Karpas-422 (cell line): ENCODE measurements at regions not wholly inside any gene's neighbourhood (a gene's known extent, or its start where the extent isn't known, plus 50 kb on each side); places are given as distances from the start of the nearest gene placed in this dataset.

ENCODE experiments used
- DNase-seq: peaks from one replicate; pipeline ENCODE4 v3.0.0-alpha.2; 2015
- H2AFZ ChIP-seq: fragments of 200-600 bp; sonication (generic); 2 replicates; pipeline ENCODE4 v1.6.1; 2014; ENCODE audit warnings: antibody characterized with exemption, low read length, mixed read lengths
- H3K27ac ChIP-seq: fragments of 200-600 bp; sonication (generic); 2 replicates; pipeline ENCODE4 v1.5.1; 2014; ENCODE audit warnings: mild to moderate bottlenecking, low read length, moderate library complexity
- H3K27me3 ChIP-seq: fragments of 200-600 bp; sonication (generic); 2 replicates; pipeline ENCODE4 v1.6.1; 2014; ENCODE audit warnings: low read length, mixed read lengths
- H3K36me3 ChIP-seq: fragments of 200-600 bp; sonication (generic); 2 replicates; pipeline ENCODE4 v1.6.1; 2014; ENCODE audit warnings: low read length, mixed read lengths; ENCODE audit not compliant: insufficient read depth
- H3K4me1 ChIP-seq: fragments of 200-600 bp; sonication (generic); 2 replicates; pipeline ENCODE4 v1.6.1; 2014; ENCODE audit warnings: mild to moderate bottlenecking, low read length, mixed read lengths
- H3K4me2 ChIP-seq: fragments of 200-600 bp; sonication (generic); 2 replicates; pipeline ENCODE4 v1.6.1; 2014; ENCODE audit warnings: low read length, low read depth, mild to moderate bottlenecking; ENCODE audit not compliant: poor library complexity, severe bottlenecking
- H3K4me3 ChIP-seq: fragments of 200-600 bp; sonication (generic); 2 replicates; pipeline ENCODE4 v1.5.1; 2014; ENCODE audit warnings: mild to moderate bottlenecking, antibody characterized with exemption, low read length, mixed read lengths
- H3K79me2 ChIP-seq: fragments of 200-600 bp; sonication (generic); 2 replicates; pipeline ENCODE4 v1.6.1; 2014; ENCODE audit warnings: mild to moderate bottlenecking, low read length, mixed read lengths
- H3K9ac ChIP-seq: fragments of 200-600 bp; sonication (generic); 2 replicates; pipeline ENCODE4 v1.6.0; 2014; ENCODE audit warnings: low read length
- H3K9me2 ChIP-seq: fragments of 200-600 bp; sonication (generic), shearing (Covaris generic); replicated peaks from 2 replicates; pipeline ENCODE4 v1.6.0; 2014; ENCODE audit warnings: mild to moderate bottlenecking, low read length, moderate library complexity; ENCODE audit not compliant: insufficient read depth
- H3K9me3 ChIP-seq: fragments of 300-700, 200-600 bp; sonication (generic); 2 replicates; pipeline ENCODE4 v1.6.1; 2014; ENCODE audit warnings: low read length, mixed read lengths
- H4K20me1 ChIP-seq: fragments of 200-600 bp; sonication (generic); 2 replicates; pipeline ENCODE4 v1.6.1; 2014; ENCODE audit warnings: mild to moderate bottlenecking, antibody characterized with exemption, low read length, low read depth; ENCODE audit not compliant: insufficient read depth

DNA sequence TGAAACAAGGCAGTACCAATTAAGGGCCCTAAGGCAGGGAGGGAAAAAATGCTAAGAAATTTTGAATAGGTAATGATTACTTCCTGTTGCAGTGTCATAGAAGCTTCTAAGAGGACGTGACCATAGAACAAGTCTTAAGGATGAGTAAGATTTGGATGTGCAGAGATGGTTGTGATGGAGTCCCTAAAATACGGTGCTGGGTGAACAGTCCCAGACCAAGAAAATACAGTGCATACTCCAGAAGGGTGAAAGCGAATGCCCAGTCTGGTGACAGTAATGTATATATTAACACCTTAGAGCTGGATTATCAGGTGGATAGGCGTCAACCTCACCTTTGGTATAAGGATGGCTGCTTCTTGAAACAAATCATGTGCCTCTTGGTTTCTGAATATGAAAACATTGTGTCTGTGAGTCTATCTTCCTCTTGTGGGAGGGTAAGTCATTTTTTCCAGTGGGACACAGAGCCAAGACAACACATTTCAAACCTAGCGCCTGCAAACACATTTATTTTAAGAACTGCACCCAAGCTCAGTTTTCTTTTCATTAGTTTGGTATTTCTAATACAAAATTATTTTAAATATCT is 101.2 kb upstream of the TP63 start:
- Histone ChIP-seq H3K9me2 (0 out of 2 replicates have a peak, but pooled peaks cover 3% of the 10 kb centered on the region), H3K27ac (no peak overlapping the region), H3K27me3 (no peaks in the 10 kb centered on the region), H3K4me3 (no peak overlapping the region), H3K9ac (no peak overlapping the region), H3K4me2 (no peak overlapping the region), H2AFZ (no peak overlapping the region), H3K9me3 (no peaks in the 10 kb centered on the region), H3K4me1 (no peaks in the 10 kb centered on the region), H3K36me3 (no peaks in the 10 kb centered on the region), H4K20me1 (no peaks in the 10 kb centered on the region), H3K79me2 (no peaks in the 10 kb centered on the region)
- DNase-seq = no peak

DNA sequence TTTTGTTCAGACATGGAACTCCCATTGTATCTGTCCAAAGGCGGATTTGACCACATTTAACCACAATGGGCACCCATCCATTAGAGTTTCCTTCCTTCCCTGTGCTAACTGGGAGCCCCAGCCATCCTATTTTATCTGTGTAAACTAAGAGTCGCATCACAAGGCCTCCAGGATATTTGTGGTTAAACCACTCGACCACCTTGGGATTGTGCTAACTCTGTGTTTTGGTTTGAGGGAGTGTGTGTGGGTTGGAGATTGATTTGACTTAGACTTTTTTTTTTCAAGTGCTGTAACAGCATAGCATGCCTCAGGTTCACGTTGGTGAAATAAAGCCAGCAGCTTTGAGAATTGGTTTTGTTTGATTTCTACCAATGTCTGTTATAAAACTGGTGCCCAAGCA is 100.4 kb upstream of the TP63 start:
- H3K4me1 ChIP-seq = no peaks in the 10 kb centered on the region
- no peaks in the 10 kb centered on the region for H3K36me3 ChIP-seq
- H3K9me2 ChIP-seq = 0 out of 2 replicates have a peak, but pooled peaks cover 3% of the 10 kb centered on the region
- no peak overlapping the region for H3K4me3 ChIP-seq
- no peaks in the 10 kb centered on the region for H3K27me3 ChIP-seq
- no peak for DNase-seq
- H3K4me2 ChIP-seq = no peak overlapping the region
- no peaks in the 10 kb centered on the region for H3K79me2 ChIP-seq
- H3K9me3 ChIP-seq = no peaks in the 10 kb centered on the region
- no peak overlapping the region for H3K9ac ChIP-seq
- no peak overlapping the region for H3K27ac ChIP-seq
- no peak overlapping the region for H2AFZ ChIP-seq
- H4K20me1 ChIP-seq = no peaks in the 10 kb centered on the region

DNA sequence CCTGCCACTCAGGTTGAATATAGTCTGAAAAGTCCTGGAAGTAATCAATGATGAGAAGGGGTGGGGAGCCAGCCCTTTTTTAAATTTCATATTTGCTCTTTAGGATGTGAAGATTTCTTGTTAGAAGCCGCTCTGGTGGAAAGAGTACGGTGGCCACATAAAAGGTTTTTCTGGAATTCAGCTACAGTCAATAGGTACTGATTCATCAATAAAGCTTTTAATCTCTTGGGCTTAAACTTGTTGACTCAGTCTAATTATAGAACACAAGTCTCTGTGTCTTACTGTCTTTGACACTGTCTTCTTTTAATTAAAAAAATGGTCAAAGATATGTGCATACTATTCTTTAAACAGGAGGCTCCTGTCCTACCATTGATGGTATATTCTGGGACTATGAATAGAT is 99.9 kb upstream of the TP63 start:
- Histone ChIP-seq H3K9ac (no peak overlapping the region), H3K79me2 (no peaks in the 10 kb centered on the region), H3K4me2 (no peak overlapping the region), H2AFZ (no peak overlapping the region), H3K9me3 (no peaks in the 10 kb centered on the region), H3K36me3 (no peaks in the 10 kb centered on the region), H4K20me1 (no peaks in the 10 kb centered on the region), H3K4me1 (no peaks in the 10 kb centered on the region), H3K27ac (no peak overlapping the region), H3K4me3 (no peak overlapping the region), H3K9me2 (0 out of 2 replicates have a peak, but pooled peaks cover 3% of the 10 kb centered on the region), H3K27me3 (no peaks in the 10 kb centered on the region)
- DNase-seq = no peak

DNA sequence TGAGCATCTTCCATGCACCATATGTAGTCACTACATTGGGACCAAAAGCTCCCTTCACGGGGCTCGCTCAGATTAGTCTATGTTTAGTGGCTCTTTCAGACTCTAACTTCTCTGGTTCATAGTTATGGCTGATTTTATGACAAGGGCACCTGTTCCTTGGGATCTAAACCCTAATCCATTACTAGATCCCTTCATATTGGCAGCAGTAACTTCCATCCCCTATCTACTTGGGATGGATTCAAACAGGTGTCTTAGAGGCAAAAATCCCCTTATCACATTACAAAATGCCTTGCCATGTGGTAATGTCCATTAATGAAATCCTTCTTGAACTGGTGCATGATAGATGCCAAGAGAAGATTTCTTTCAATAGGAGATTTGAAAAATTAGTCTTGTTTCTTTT is 96.7 kb upstream of the TP63 start:
- Histone ChIP-seq H3K79me2 (no peaks in the 10 kb centered on the region), H3K9me3 (no peaks in the 10 kb centered on the region), H3K27me3 (no peaks in the 10 kb centered on the region), H3K27ac (no peak overlapping the region), H2AFZ (no peak overlapping the region), H4K20me1 (no peaks in the 10 kb centered on the region), H3K4me1 (no peaks in the 10 kb centered on the region), H3K9me2 (0 out of 2 replicates have a peak, but pooled peaks cover 3% of the 10 kb centered on the region), H3K9ac (no peak overlapping the region), H3K36me3 (no peaks in the 10 kb centered on the region), H3K4me2 (no peak overlapping the region), H3K4me3 (no peak overlapping the region)
- no peak for DNase-seq

DNA sequence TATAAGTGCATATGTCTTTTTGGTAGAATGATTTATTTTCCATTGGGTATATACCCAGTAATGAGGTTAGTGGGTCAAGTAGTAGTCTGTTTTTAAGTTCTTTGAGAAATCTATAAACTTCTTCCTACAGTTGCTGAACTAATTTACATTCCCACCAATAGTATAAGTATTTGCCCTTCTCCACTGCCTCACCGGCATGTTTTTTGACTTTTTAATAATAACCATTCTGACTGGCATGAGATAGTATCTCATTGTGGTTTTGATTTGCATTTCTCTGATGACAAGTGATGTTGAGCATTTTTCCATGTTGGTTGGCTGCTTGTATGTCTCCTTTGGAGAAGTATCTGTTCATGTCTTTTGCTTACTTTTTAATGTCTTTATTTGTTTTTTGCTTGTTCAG is 94.1 kb upstream of the TP63 start:
- Histone ChIP-seq H3K27ac (no peak overlapping the region), H4K20me1 (no peaks in the 10 kb centered on the region), H3K4me2 (no peak overlapping the region), H2AFZ (no peak overlapping the region), H3K9ac (no peak overlapping the region), H3K4me3 (no peak overlapping the region), H3K27me3 (no peaks in the 10 kb centered on the region), H3K36me3 (no peaks in the 10 kb centered on the region), H3K9me3 (no peaks in the 10 kb centered on the region), H3K4me1 (no peaks in the 10 kb centered on the region), H3K79me2 (no peaks in the 10 kb centered on the region), H3K9me2 (no peaks in the 10 kb centered on the region)
- DNase-seq = no peak

DNA sequence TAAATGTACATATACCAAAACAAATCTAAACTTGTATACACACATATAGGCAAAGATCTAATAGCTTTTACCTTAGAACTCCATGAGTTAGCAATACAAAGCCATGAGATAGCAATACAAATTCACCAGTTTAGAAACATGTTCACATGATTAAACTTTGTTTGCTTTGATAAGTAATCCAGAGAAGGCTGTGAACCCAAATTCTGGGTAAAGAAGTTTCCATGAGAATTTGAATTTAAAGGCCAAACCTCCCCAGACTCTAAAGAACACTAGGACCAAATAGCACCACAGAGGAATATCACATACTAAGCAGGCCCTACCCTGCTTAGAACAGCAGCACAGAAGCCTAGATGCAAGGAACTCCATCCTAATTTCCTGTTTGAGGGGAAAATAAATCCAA is 83.7 kb upstream of the TP63 start:
- Histone ChIP-seq H2AFZ (no peak overlapping the region), H3K27me3 (no peaks in the 10 kb centered on the region), H3K79me2 (no peaks in the 10 kb centered on the region), H3K9me2 (no peaks in the 10 kb centered on the region), H3K9ac (no peak overlapping the region), H4K20me1 (no peaks in the 10 kb centered on the region), H3K4me2 (no peak overlapping the region), H3K4me1 (no peaks in the 10 kb centered on the region), H3K36me3 (no peaks in the 10 kb centered on the region), H3K9me3 (peaks cover 25% of the 10 kb centered on the region), H3K4me3 (no peak overlapping the region), H3K27ac (no peak overlapping the region)
- DNase-seq = no peak

DNA sequence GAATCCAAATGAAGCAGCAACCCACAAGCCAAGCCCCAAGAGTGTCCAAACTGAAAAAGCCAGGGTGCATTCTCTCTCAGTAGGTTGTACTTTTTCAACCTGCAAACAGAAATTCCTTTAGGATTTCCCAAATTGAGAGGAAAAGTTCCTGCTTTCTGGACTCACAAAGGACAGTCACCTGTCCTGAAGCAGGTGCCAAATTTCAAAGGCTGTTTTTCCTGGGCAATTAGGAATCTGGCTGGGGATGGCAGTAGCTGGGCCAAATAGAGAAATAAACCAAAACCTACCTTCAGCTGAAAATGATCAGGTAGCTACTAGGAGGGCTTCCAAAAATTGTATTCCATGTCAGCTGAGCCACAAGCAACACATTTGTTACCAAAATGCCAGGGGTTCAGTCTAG is 83.1 kb upstream of the TP63 start:
- Histone ChIP-seq H4K20me1 (no peaks in the 10 kb centered on the region), H3K9me3 (peaks cover 25% of the 10 kb centered on the region), H3K9me2 (no peaks in the 10 kb centered on the region), H3K4me1 (no peaks in the 10 kb centered on the region), H3K27me3 (no peaks in the 10 kb centered on the region), H3K4me2 (no peak overlapping the region), H2AFZ (no peak overlapping the region), H3K9ac (no peak overlapping the region), H3K36me3 (no peaks in the 10 kb centered on the region), H3K4me3 (no peak overlapping the region), H3K27ac (no peak overlapping the region), H3K79me2 (no peaks in the 10 kb centered on the region)
- DNase-seq = no peak

DNA sequence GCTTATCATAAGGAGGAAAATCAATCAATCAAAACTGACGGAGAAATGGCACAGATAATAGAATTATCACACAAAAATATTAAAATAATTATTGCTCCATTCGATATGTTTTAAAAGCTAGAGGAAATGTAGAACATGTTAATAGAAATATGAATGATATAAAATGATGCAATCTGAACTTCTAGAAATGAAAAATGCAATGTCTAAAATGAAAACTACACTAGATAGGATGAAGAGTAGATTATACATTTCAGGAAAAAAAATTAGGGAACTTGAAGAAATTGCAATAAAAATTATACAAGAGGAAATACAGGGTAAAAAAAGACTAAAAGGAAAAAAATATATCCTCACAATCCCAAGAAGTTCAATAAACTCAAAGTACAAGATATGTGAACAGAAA is 80.2 kb upstream of the TP63 start:
- Histone ChIP-seq H3K4me2 (no peak overlapping the region), H4K20me1 (no peaks in the 10 kb centered on the region), H3K4me3 (no peak overlapping the region), H2AFZ (no peak overlapping the region), H3K36me3 (no peaks in the 10 kb centered on the region), H3K79me2 (no peaks in the 10 kb centered on the region), H3K9me2 (no peaks in the 10 kb centered on the region), H3K27ac (no peak overlapping the region), H3K27me3 (no peaks in the 10 kb centered on the region), H3K4me1 (no peaks in the 10 kb centered on the region), H3K9ac (no peak overlapping the region), H3K9me3 (peaks cover 29% of the 10 kb centered on the region)
- DNase-seq = no peak
